H9 (cell line): ENCODE measurements at regions not wholly inside any gene's neighbourhood (a gene's known extent, or its start where the extent isn't known, plus 50 kb on each side); places are given as distances from the start of the nearest gene placed in this dataset.

Source experiments
- DNase-seq: peaks from one replicate; pipeline ENCODE4 v3.0.0-alpha.2; 2017
- H2AFZ ChIP-seq: one replicate; pipeline ENCODE4 v1.6.1; 2013; ENCODE audit warnings: mild to moderate bottlenecking, low read length, control low read depth, moderate library complexity
- H2AK5ac ChIP-seq: 2 replicates; pipeline ENCODE4 v1.6.1; 2013; ENCODE audit warnings: low read length, control low read depth, mixed read lengths; ENCODE audit not compliant: insufficient read length
- H2BK120ac ChIP-seq: one replicate; pipeline ENCODE4 v1.6.1; 2013; ENCODE audit warnings: low read depth, mild to moderate bottlenecking, low read length, control low read depth, inconsistent platforms; ENCODE audit not compliant: poor library complexity, severe bottlenecking
- H2BK12ac ChIP-seq: 2 replicates; pipeline ENCODE4 v1.6.1; 2013; ENCODE audit warnings: low read length, control low read depth, mixed read lengths, low read depth; ENCODE audit not compliant: insufficient read length
- H2BK15ac ChIP-seq: 2 replicates; pipeline ENCODE4 v1.6.1; 2013; ENCODE audit warnings: low read depth, low read length, control low read depth
- H2BK20ac ChIP-seq: one replicate; pipeline ENCODE4 v1.6.1; 2013; ENCODE audit warnings: low read depth, mild to moderate bottlenecking, low read length, control low read depth, inconsistent platforms; ENCODE audit not compliant: poor library complexity, severe bottlenecking
- H2BK5ac ChIP-seq: 2 replicates; pipeline ENCODE4 v1.6.1; 2013; ENCODE audit warnings: low read length, control low read depth, mixed read lengths; ENCODE audit not compliant: insufficient read length
- H3K14ac ChIP-seq: 2 replicates; pipeline ENCODE4 v1.6.1; 2013; ENCODE audit warnings: low read length, control low read depth; ENCODE audit not compliant: insufficient read depth
- H3K18ac ChIP-seq: 2 replicates; pipeline ENCODE4 v1.6.1; 2013; ENCODE audit warnings: low read depth, mild to moderate bottlenecking, mixed read lengths, low read length, control low read depth; ENCODE audit not compliant: insufficient read length
- H3K23ac ChIP-seq: 2 replicates; pipeline ENCODE4 v1.6.1; 2013; ENCODE audit warnings: low read length, control low read depth, mixed read lengths, low read depth; ENCODE audit not compliant: insufficient read length
- H3K23me2 ChIP-seq: 2 replicates; pipeline ENCODE4 v1.6.1; 2013; ENCODE audit warnings: low read depth, mild to moderate bottlenecking, mixed read lengths, low read length, control low read depth; ENCODE audit not compliant: insufficient read length, poor library complexity, severe bottlenecking
- H3K27ac ChIP-seq: 2 replicates; pipeline ENCODE4 v1.5.1; 2013; ENCODE audit warnings: low read length, control low read depth, mixed read lengths, low read depth; ENCODE audit not compliant: insufficient read length
- H3K27me3 ChIP-seq: 2 replicates; pipeline ENCODE4 v1.6.1; 2013; ENCODE audit warnings: low read length, control low read depth, inconsistent platforms; ENCODE audit not compliant: insufficient read depth
- H3K4ac ChIP-seq: 2 replicates; pipeline ENCODE4 v1.6.1; 2013; ENCODE audit warnings: low read depth, mild to moderate bottlenecking, control low read depth, inconsistent platforms, low read length, moderate library complexity
- H3K4me1 ChIP-seq: 2 replicates; pipeline ENCODE4 v1.6.1; 2013; ENCODE audit warnings: low read length, control low read depth, inconsistent platforms; ENCODE audit not compliant: insufficient read depth
- H3K4me2 ChIP-seq: 2 replicates; pipeline ENCODE4 v1.6.1; 2013; ENCODE audit warnings: low read length, control low read depth, mixed read lengths; ENCODE audit not compliant: insufficient read length, insufficient read depth
- H3K56ac ChIP-seq: 2 replicates; pipeline ENCODE4 v1.6.1; 2013; ENCODE audit warnings: low read depth, mild to moderate bottlenecking, mixed read lengths, low read length, control low read depth; ENCODE audit not compliant: insufficient read length
- H3K79me1 ChIP-seq: 2 replicates; pipeline ENCODE4 v1.6.1; 2013; ENCODE audit warnings: low read depth, mild to moderate bottlenecking, moderate library complexity, low read length, control low read depth, inconsistent platforms; ENCODE audit not compliant: insufficient read depth, poor library complexity, severe bottlenecking
- H3K79me2 ChIP-seq: 2 replicates; pipeline ENCODE4 v1.6.1; 2013; ENCODE audit warnings: low read length, control low read depth, inconsistent platforms; ENCODE audit not compliant: insufficient read depth
- H3K9ac ChIP-seq: 2 replicates; pipeline ENCODE4 v1.6.1; 2013; ENCODE audit warnings: low read length, control low read depth, mixed read lengths; ENCODE audit not compliant: insufficient read length; ENCODE audit errors: extremely low read depth
- H3K9me3 ChIP-seq: one replicate; pipeline ENCODE4 v1.6.1; 2013; ENCODE audit warnings: low read depth, low read length, inconsistent platforms; ENCODE audit not compliant: control insufficient read depth
- H3T11ph ChIP-seq: one replicate; pipeline ENCODE4 v1.6.1; 2013; ENCODE audit warnings: mild to moderate bottlenecking, low read length, control low read depth, inconsistent platforms
- H4K20me1 ChIP-seq: one replicate; pipeline ENCODE4 v1.6.1; 2013; ENCODE audit not compliant: control insufficient read depth, insufficient read length, insufficient read depth
- H4K5ac ChIP-seq: 2 replicates; pipeline ENCODE4 v1.6.1; 2013; ENCODE audit warnings: low read depth, mild to moderate bottlenecking, mixed read lengths, low read length, control low read depth; ENCODE audit not compliant: insufficient read length
- H4K8ac ChIP-seq: replicated peaks from 2 replicates; pipeline ENCODE4 v1.6.1; 2013; ENCODE audit warnings: low read length, control low read depth, mixed read lengths, low read depth; ENCODE audit not compliant: insufficient read length
- H4K91ac ChIP-seq: 2 replicates; pipeline ENCODE4 v1.6.1; 2013; ENCODE audit warnings: low read depth, mild to moderate bottlenecking, moderate library complexity, mixed read lengths, low read length, control low read depth; ENCODE audit not compliant: insufficient read length
- H3K27ac Mint-ChIP-seq, 3 experiments: 2 replicates in 2 of 3; 3 replicates in 1 of 3; pipeline ENCODE4 v1.8.0; 2020 to 2021; ENCODE audit warnings: mixed read lengths in 3 of 3, mild to moderate bottlenecking in 1 of 3, moderate library complexity in 1 of 3
- H3K27me3 Mint-ChIP-seq: 2 replicates; pipeline ENCODE4 v1.8.0; 2021; ENCODE audit warnings: low read depth, mild to moderate bottlenecking, moderate library complexity, mixed read lengths
- H3K36me3 Mint-ChIP-seq, 3 experiments: 2 replicates in 2 of 3; 3 replicates in 1 of 3; pipeline ENCODE4 v1.8.0; 2020 to 2021; ENCODE audit warnings: low read depth in 3 of 3, mixed read lengths in 3 of 3; ENCODE audit not compliant: insufficient read depth in 1 of 3
- H3K4me1 Mint-ChIP-seq, 2 experiments: 2 replicates each; pipeline ENCODE4 v1.8.0; 2020; ENCODE audit warnings: mixed read lengths in 2 of 2
- H3K4me3 Mint-ChIP-seq, 2 experiments: 2 replicates in 1 of 2; 3 replicates in 1 of 2; pipeline ENCODE4 v1.8.0; 2020 to 2021; ENCODE audit warnings: mild to moderate bottlenecking in 2 of 2, mixed read lengths in 2 of 2, moderate library complexity in 1 of 2
- H3K9me3 Mint-ChIP-seq, 2 experiments: 2 replicates in 1 of 2; 3 replicates in 1 of 2; pipeline ENCODE4 v1.8.0; 2020; ENCODE audit warnings: mild to moderate bottlenecking in 2 of 2, mixed read lengths in 2 of 2, moderate library complexity in 1 of 2
- CTCF ChIP-seq: fragments of 200-600 bp; sonication (generic); conservative IDR thresholded peaks from 3 replicates; pipeline ENCODE4 v1.8.0; 2021; ENCODE audit warnings: antibody characterized with exemption, mild to moderate bottlenecking
- WGBS: extraction: QIAGEN DNeasy Blood & Tissue Kit; methylation state at CpG from one replicate; pipeline ENCODE4 v1.1.7; 2013; ENCODE audit warnings: missing lambda C conversion rate, low lambda C conversion rate, mixed read lengths; ENCODE audit not compliant: insufficient read length; ENCODE audit errors: extremely low coverage; 5-methylcytosine and 5-hydroxymethylcytosine counted together

DNA sequence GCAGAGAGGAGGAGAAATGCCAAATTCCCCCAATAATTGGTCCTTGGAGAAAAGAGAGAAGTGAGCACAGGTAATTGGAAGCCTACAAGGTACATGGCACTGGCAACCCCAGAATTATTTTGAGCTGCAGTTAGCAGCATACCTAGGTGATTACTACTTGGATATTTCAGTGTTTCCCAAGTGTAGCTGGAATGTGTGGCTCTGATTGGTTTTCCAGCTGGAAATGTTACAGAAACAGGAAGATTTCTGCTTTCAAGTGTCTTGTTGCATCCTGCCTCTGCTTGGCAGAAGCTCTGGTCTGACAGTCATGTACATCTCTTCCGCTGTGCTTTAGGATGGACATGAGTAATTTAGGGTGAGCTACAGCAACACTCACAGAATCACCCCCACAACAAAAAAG is 262.1 kb downstream of the ENC1 start:
- no peak overlapping the region for H2BK15ac ChIP-seq
- no peaks in the 10 kb centered on the region for H3K23me2 ChIP-seq
- Mint-ChIP-seq H3K27ac (no peak overlapping the region), H3K4me1 (peaks cover 0 to 4% of the 10 kb centered on the region in 2 experiments; a peak in 1 of 4 replicates), H3K27me3 (no peaks in the 10 kb centered on the region; the same call in 1 of the 2 replicates), H3K4me3 (no peak overlapping the region), H3K9me3 (peaks cover 0 to 2% of the 10 kb centered on the region in 2 experiments; a peak in 1 of 5 replicates), H3K36me3 (no peaks in the 10 kb centered on the region)
- no peak overlapping the region for H3K56ac ChIP-seq
- H3K79me1 ChIP-seq, result no peaks in the 10 kb centered on the region
- H3K23ac ChIP-seq, result no peak overlapping the region
- no peaks in the 10 kb centered on the region for H3K79me2 ChIP-seq
- no peak overlapping the region for H2BK20ac ChIP-seq
- no peak overlapping the region for H3K27ac ChIP-seq
- no peak overlapping the region for H2BK12ac ChIP-seq
- H4K5ac ChIP-seq, result no peak overlapping the region
- no peak overlapping the region for H3K14ac ChIP-seq
- no peak overlapping the region for H2AK5ac ChIP-seq
- no peak overlapping the region for H3K4me2 ChIP-seq
- H3K4me1 ChIP-seq, result no peaks in the 10 kb centered on the region
- no peaks in the 10 kb centered on the region for H3K27me3 ChIP-seq
- no peak overlapping the region for H4K8ac ChIP-seq
- no peak overlapping the region for H3K4ac ChIP-seq
- no peak overlapping the region for H4K91ac ChIP-seq
- H3K18ac ChIP-seq, result no peak overlapping the region
- H3K9me3 ChIP-seq, result no peaks in the 10 kb centered on the region
- no CpG with 5 or more reads among the region's 1 CpG for WGBS
- H2AFZ ChIP-seq, result no peak overlapping the region
- no peak for TF ChIP-seq CTCF
- H3K9ac ChIP-seq, result no peak overlapping the region
- no peak overlapping the region for H3T11ph ChIP-seq
- no peak overlapping the region for H2BK120ac ChIP-seq
- no peak overlapping the region for H2BK5ac ChIP-seq
- H4K20me1 ChIP-seq, result no peaks in the 10 kb centered on the region
- DNase-seq, result no peak
